HepG2 (cell line): ENCODE measurements at regions not wholly inside any gene's neighbourhood (a gene's known extent, or its start where the extent isn't known, plus 50 kb on each side); places are given as distances from the start of the nearest gene placed in this dataset.

Experiments
- ATAC-seq: fragments of 200-7000 bp; cut with Tn5 transposase; 3 replicates; pipeline ENCODE4 v1.9.1; 2020; ENCODE audit warnings: mild to moderate bottlenecking, moderate library complexity
- BruUV-seq: library from RNA; stranded (reverse); fragments of 400-500 nt; replicated peaks from 2 replicates; lab custom pipeline; 2021; lab: Mats Ljungman, UMichigan
- CTCF ChIA-PET: fragments of 300-600 bp; formaldehyde crosslinking; extraction: SDS; loops from one replicate; lab custom pipeline; 2021; ENCODE audit warnings: low total read pairs, inconsistent platforms, low intra/inter-chr PET ratio; lab: Yijun Ruan, JAX
- POLR2A ChIA-PET: fragments of 350-600 bp; sonication (Branson Sonifier 250); formaldehyde crosslinking; loops from one replicate; lab custom pipeline; 2020; ENCODE audit warnings: antibody characterized with exemption, inconsistent platforms; lab: Yijun Ruan, JAX
- DNase-seq: peaks from one replicate; pipeline ENCODE4 v3.0.0-alpha.2; 2015; ENCODE audit warnings: low spot score
- FAIRE-seq: peaks from 3 replicates; lab custom pipeline; 2011; peaks lifted over from hg19 to GRCh38; lab: Jason Lieb, UNC
- H2AFZ ChIP-seq: one replicate; pipeline ENCODE4 v1.6.1; 2011; ENCODE audit warnings: low read length, inconsistent platforms
- H3K27ac ChIP-seq: fragments of 300-600 bp; 3 replicates; pipeline ENCODE4 v1.8.0; 2011; ENCODE audit warnings: mixed run types, mild to moderate bottlenecking, mixed read lengths, low read length, inconsistent platforms; ENCODE audit not compliant: insufficient read depth; ENCODE audit errors: extremely low read length
- H3K27me3 ChIP-seq, 2 experiments: fragments of 200-600 bp in 1 of 2; 2 replicates in 1 of 2; 3 replicates in 1 of 2; pipeline versions ENCODE4 v1.6.0 to v1.8.0; 2011; ENCODE audit warnings: low read length in 2 of 2, mild to moderate bottlenecking in 2 of 2, moderate library complexity in 2 of 2, inconsistent platforms in 1 of 2; ENCODE audit not compliant: insufficient read depth in 2 of 2, control insufficient read depth in 1 of 2
- H3K36me3 ChIP-seq, 2 experiments: fragments of 200-600 bp in 1 of 2; replicated peaks in 1 of 2; 2 replicates in 1 of 2; 3 replicates in 1 of 2; pipeline versions ENCODE4 v1.5.1 to v1.8.0; 2011; ENCODE audit warnings: low read length in 2 of 2, inconsistent platforms in 1 of 2; ENCODE audit not compliant: insufficient read depth in 2 of 2, control insufficient read depth in 1 of 2
- H3K4me1 ChIP-seq: 2 replicates; pipeline ENCODE4 v1.5.1; 2012; ENCODE audit warnings: low read length, inconsistent platforms; ENCODE audit not compliant: insufficient read depth
- H3K4me2 ChIP-seq: 2 replicates; pipeline ENCODE4 v1.6.0; 2011; ENCODE audit warnings: low read depth, low read length, inconsistent platforms
- H3K4me3 ChIP-seq, 3 experiments: fragments of 200-600 bp in 1 of 3; sonication (generic), shearing (Covaris generic) in 1 of 3; replicated peaks in 1 of 3; 2 replicates each; pipeline ENCODE4 v1.5.1; 2011 to 2016; ENCODE audit warnings: low read length in 3 of 3, inconsistent platforms in 2 of 3, low read depth in 2 of 3, mild to moderate bottlenecking in 2 of 3, control low read depth in 1 of 3, mixed read lengths in 1 of 3; ENCODE audit not compliant: insufficient read depth in 1 of 3
- H3K79me2 ChIP-seq: one replicate; pipeline ENCODE4 v1.6.1; 2011; ENCODE audit warnings: low read length, inconsistent platforms; ENCODE audit not compliant: insufficient read depth
- H3K9ac ChIP-seq: 2 replicates; pipeline ENCODE4 v1.6.0; 2011; ENCODE audit warnings: mild to moderate bottlenecking, low read depth, low read length, inconsistent platforms; ENCODE audit not compliant: insufficient read depth
- H3K9me3 ChIP-seq: 2 replicates; pipeline ENCODE4 v1.5.1; 2012; ENCODE audit warnings: mild to moderate bottlenecking, low read length
- H4K20me1 ChIP-seq: 2 replicates; pipeline ENCODE4 v1.6.0; 2011; ENCODE audit warnings: inconsistent platforms, mild to moderate bottlenecking, low read length, moderate library complexity; ENCODE audit not compliant: insufficient read depth
- DNMT3B ChIP-seq: conservative IDR thresholded peaks from 2 replicates; pipeline ENCODE4 v1.6.1; 2016; ENCODE audit warnings: missing biosample characterization, control low read depth
- FOXJ3 ChIP-seq: sonication (generic); formaldehyde crosslinking; IDR thresholded peaks from 2 replicates; pipeline ENCODE4 v1.4.0; 2020; ENCODE audit warnings: missing genetic modification reagents, mild to moderate bottlenecking, borderline replicate concordance
- KLF6 ChIP-seq: IDR thresholded peaks from 2 replicates; pipeline ENCODE4 v1.8.0; 2016; ENCODE audit warnings: missing biosample characterization, missing genetic modification reagents
- PRPF4 ChIP-seq: fragments of 200-400 bp; formaldehyde crosslinking; IDR thresholded peaks from 2 replicates; pipeline ENCODE4 v1.6.1; 2016; ENCODE audit warnings: low read length, low read depth; ENCODE audit not compliant: poor library complexity, severe bottlenecking
- SMARCC2 ChIP-seq: fragments of 450-650 bp; IDR thresholded peaks from 2 replicates; pipeline ENCODE4 v1.6.1; 2017; ENCODE audit warnings: antibody characterized with exemption, mild to moderate bottlenecking
- STAG1 ChIP-seq: sonication (generic); formaldehyde crosslinking; IDR thresholded peaks from 2 replicates; pipeline ENCODE4 v1.4.0; 2020; ENCODE audit warnings: missing genetic modification reagents
- TCF7L2 ChIP-seq: IDR thresholded peaks from 2 replicates; pipeline ENCODE4 v1.6.1; 2011; ENCODE audit warnings: mild to moderate bottlenecking, low read depth, low read length, moderate library complexity
- ZNF180 ChIP-seq: sonication (generic); formaldehyde crosslinking; IDR thresholded peaks from 2 replicates; pipeline ENCODE4 v1.4.0; 2020; ENCODE audit warnings: low read depth, missing genetic modification reagents, borderline replicate concordance
- ZNF282 ChIP-seq: fragments of 450-650 bp; IDR thresholded peaks from 2 replicates; pipeline ENCODE4 v1.6.1; 2018; ENCODE audit not compliant: partially characterized antibody
- ZNF337 ChIP-seq: sonication (generic); formaldehyde crosslinking; IDR thresholded peaks from 2 replicates; pipeline ENCODE4 v1.5.1; 2020; ENCODE audit warnings: missing genetic modification reagents, low read depth, mild to moderate bottlenecking, borderline replicate concordance
- ZNF670 ChIP-seq: sonication (generic); formaldehyde crosslinking; IDR thresholded peaks from 2 replicates; pipeline ENCODE4 v1.8.0; 2022; ENCODE audit warnings: mild to moderate bottlenecking, missing genetic modification reagents, borderline replicate concordance
- in situ Hi-C: cut with HindIII; loops from 2 replicates; pipeline ENCODE4 v1.10.0; 2017; ENCODE audit warnings: low pct_unique_long_range_greater_than_20kb; ENCODE audit not compliant: extremely low pct_ligation_motif_present
- intact Hi-C: fragments of 100-400 bp; cut with micrococcal nuclease; formaldehyde crosslinking; loops from one replicate; pipeline ENCODE4 v1.10.0; 2022; ENCODE audit not compliant: unreplicated experiment
- TF ChIP-seq, protein P1 (sequence below): sonication (generic); formaldehyde crosslinking; IDR thresholded peaks from 2 replicates; pipeline ENCODE4 v1.5.0; 2020; ENCODE audit warnings: missing genetic modification reagents
- TF ChIP-seq, protein P2 (sequence below): sonication (generic); formaldehyde crosslinking; IDR thresholded peaks from 2 replicates; pipeline ENCODE4 v1.4.0; 2020; ENCODE audit warnings: missing genetic modification reagents
- TF ChIP-seq, protein P3 (sequence below): sonication (generic); formaldehyde crosslinking; IDR thresholded peaks from 2 replicates; pipeline ENCODE4 v1.4.0; 2020; ENCODE audit warnings: mild to moderate bottlenecking, missing genetic modification reagents
- TF ChIP-seq, protein P4 (sequence below): sonication (generic); formaldehyde crosslinking; IDR thresholded peaks from 2 replicates; pipeline ENCODE4 v1.8.1; 2023; ENCODE audit warnings: mild to moderate bottlenecking, missing genetic modification reagents
- TF ChIP-seq, protein P5 (sequence below), 2 experiments: sonication (generic) in 1 of 2; formaldehyde crosslinking in 1 of 2; IDR thresholded peaks; 2 replicates each; pipeline versions ENCODE4 v1.5.1 to v1.6.1; 2011 to 2020; ENCODE audit warnings: borderline replicate concordance in 1 of 2, low read depth in 1 of 2, low read length in 1 of 2, mild to moderate bottlenecking in 1 of 2, missing genetic modification reagents in 1 of 2, moderate library complexity in 1 of 2

DNA sequence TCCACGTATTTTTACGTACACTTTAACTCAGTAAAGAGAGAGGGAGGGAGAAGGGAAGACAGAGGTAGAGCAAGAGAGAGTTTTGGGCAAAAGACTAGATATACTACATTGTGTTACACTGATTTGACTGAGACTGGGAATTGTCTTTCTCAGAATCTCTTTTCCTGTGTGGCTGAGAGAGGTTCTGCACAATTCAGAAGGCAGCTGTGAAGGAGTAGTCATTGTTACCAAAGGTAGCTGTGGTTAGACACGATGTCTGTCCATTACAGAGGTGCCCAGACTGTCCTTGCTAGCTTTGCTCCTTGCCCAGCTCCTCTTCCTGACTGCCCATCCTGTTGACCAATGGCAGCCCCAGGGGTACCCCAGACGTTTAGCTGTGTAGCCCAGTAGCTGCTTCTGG, 577.5 kb upstream of the CBLB start (continued):
- TF ChIP-seq, protein P1, sequence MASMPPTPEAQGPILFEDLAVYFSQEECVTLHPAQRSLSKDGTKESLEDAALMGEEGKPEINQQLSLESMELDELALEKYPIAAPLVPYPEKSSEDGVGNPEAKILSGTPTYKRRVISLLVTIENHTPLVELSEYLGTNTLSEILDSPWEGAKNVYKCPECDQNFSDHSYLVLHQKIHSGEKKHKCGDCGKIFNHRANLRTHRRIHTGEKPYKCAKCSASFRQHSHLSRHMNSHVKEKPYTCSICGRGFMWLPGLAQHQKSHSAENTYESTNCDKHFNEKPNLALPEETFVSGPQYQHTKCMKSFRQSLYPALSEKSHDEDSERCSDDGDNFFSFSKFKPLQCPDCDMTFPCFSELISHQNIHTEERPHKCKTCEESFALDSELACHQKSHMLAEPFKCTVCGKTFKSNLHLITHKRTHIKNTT (CRISPR knock-in tag), result no peak
- TF ChIP-seq SMARCC2, result no peak
- TF ChIP-seq, protein P2, sequence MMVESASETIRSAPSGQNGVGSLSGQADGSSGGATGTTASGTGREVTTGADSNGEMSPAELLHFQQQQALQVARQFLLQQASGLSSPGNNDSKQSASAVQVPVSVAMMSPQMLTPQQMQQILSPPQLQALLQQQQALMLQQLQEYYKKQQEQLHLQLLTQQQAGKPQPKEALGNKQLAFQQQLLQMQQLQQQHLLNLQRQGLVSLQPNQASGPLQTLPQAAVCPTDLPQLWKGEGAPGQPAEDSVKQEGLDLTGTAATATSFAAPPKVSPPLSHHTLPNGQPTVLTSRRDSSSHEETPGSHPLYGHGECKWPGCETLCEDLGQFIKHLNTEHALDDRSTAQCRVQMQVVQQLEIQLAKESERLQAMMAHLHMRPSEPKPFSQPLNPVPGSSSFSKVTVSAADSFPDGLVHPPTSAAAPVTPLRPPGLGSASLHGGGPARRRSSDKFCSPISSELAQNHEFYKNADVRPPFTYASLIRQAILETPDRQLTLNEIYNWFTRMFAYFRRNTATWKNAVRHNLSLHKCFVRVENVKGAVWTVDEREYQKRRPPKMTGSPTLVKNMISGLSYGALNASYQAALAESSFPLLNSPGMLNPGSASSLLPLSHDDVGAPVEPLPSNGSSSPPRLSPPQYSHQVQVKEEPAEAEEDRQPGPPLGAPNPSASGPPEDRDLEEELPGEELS (CRISPR knock-in tag), result no peak

DNA sequence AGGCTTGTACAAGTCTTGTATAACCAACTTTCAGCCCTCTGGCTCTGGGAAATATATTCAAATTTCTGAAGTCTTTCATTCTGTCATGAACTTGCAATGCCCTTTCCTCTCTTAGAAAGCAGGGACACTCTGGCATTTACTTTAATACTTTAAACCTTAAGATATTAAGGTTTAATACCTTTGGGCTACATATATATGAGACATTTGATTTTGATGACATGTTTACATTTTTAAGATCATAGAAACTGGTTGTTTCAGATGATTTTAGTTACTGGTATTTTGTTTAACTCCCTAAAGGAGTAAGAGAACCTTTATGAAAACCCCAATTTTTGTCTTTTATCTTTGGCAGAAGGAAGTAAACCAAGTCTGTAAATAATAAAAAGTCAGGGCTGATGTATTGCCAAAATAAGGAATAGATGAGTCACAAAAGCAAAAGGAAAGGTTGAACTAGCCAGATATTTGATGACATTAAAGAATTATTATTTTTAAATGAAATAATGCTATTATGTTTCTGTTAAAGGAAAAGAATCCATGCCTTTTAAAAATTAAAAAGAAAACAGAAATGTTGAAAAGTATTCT, 579.0 kb upstream of the CBLB start:
- Histone ChIP-seq H3K79me2 (no peaks in the 10 kb centered on the region), H3K36me3 (no peaks in the 10 kb centered on the region), H3K4me2 (no peak overlapping the region), H3K4me1 (no peaks in the 10 kb centered on the region), H3K9ac (no peak overlapping the region), H3K4me3 (no peak overlapping the region), H4K20me1 (no peaks in the 10 kb centered on the region), H2AFZ (no peak overlapping the region), H3K9me3 (no peaks in the 10 kb centered on the region), H3K27ac (no peak overlapping the region), H3K27me3 (no peaks in the 10 kb centered on the region)
- intact Hi-C loops (no loop called here), in situ Hi-C loops (no loop called here)
- no peak for ATAC-seq
- no peak for DNase-seq
- no peak for FAIRE-seq
- CTCF ChIA-PET, result no interaction called here
- BruUV-seq, result no TSS peak
- POLR2A ChIA-PET, result no interaction called here
- TF ChIP-seq KLF6 (CRISPR knock-in tag) (no peak), ZNF670 (CRISPR knock-in tag) (no peak), TCF7L2 (no peak), ZNF282 (no peak), FOXJ3 (CRISPR knock-in tag) (no peak), PRPF4 (no peak), DNMT3B (CRISPR knock-in tag) (no peak), ZNF180 (CRISPR knock-in tag) (no peak), ZNF337 (CRISPR knock-in tag) (no peak), STAG1 (no peak)
- TF ChIP-seq, protein P3, sequence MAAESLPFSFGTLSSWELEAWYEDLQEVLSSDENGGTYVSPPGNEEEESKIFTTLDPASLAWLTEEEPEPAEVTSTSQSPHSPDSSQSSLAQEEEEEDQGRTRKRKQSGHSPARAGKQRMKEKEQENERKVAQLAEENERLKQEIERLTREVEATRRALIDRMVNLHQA, result no peak
- TF ChIP-seq, protein P4, sequence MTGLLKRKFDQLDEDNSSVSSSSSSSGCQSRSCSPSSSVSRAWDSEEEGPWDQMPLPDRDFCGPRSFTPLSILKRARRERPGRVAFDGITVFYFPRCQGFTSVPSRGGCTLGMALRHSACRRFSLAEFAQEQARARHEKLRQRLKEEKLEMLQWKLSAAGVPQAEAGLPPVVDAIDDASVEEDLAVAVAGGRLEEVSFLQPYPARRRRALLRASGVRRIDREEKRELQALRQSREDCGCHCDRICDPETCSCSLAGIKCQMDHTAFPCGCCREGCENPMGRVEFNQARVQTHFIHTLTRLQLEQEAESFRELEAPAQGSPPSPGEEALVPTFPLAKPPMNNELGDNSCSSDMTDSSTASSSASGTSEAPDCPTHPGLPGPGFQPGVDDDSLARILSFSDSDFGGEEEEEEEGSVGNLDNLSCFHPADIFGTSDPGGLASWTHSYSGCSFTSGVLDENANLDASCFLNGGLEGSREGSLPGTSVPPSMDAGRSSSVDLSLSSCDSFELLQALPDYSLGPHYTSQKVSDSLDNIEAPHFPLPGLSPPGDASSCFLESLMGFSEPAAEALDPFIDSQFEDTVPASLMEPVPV (CRISPR knock-in tag), result no peak
- TF ChIP-seq, protein P5, sequence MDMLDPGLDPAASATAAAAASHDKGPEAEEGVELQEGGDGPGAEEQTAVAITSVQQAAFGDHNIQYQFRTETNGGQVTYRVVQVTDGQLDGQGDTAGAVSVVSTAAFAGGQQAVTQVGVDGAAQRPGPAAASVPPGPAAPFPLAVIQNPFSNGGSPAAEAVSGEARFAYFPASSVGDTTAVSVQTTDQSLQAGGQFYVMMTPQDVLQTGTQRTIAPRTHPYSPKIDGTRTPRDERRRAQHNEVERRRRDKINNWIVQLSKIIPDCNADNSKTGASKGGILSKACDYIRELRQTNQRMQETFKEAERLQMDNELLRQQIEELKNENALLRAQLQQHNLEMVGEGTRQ (IDR thresholded peaks at IDR 0.05; ENCODE audit: low read depth, low read length), result no peak
- TF ChIP-seq, protein P5 (CRISPR knock-in tag; IDR thresholded peaks at IDR 0.05; ENCODE audit: borderline replicate concordance), result no peak
